Caco-2 (cell line): ENCODE measurements at regions not wholly inside any gene's neighbourhood (a gene's known extent, or its start where the extent isn't known, plus 50 kb on each side); places are given as distances from the start of the nearest gene placed in this dataset.

ENCODE experiments used
- BruUV-seq: library from RNA; stranded (reverse); fragments of 400-500 nt; replicated peaks from 2 replicates; lab custom pipeline; 2021; lab: Mats Ljungman, UMichigan
- CTCF ChIA-PET: fragments of 300-600 bp; sonication (Branson Sonifier 250); formaldehyde crosslinking; loops from one replicate; lab custom pipeline; 2022; ENCODE audit warnings: antibody characterized with exemption; lab: Charles Lee
- POLR2A ChIA-PET: fragments of 300-600 bp; sonication (Branson Sonifier 250); formaldehyde crosslinking; loops from one replicate; lab custom pipeline; 2022; ENCODE audit warnings: antibody characterized with exemption; lab: Charles Lee
- DNase-seq, 2 experiments: peaks; one replicate each; pipeline versions ENCODE4 v3.0.0 to v3.0.0-alpha.2; 2020 to 2022
- H3K27me3 ChIP-seq: replicated peaks from 2 replicates; pipeline ENCODE4 v1.6.0; 2011; ENCODE audit warnings: low read length; ENCODE audit not compliant: control insufficient read depth, insufficient read depth
- H3K36me3 ChIP-seq: 2 replicates; pipeline ENCODE4 v1.5.1; 2011; ENCODE audit warnings: low read length; ENCODE audit not compliant: control insufficient read depth, insufficient read depth
- H3K4me1 ChIP-seq: fragments of 250-450 bp; sonication (Bioruptor Pico); 2 replicates; pipeline ENCODE4 v1.5.1; 2020; ENCODE audit warnings: mild to moderate bottlenecking
- H3K4me3 ChIP-seq: 2 replicates; pipeline ENCODE4 v1.5.1; 2011; ENCODE audit warnings: low read depth, mild to moderate bottlenecking, control low read depth, low read length
- H3K9me3 ChIP-seq: fragments of 250-450 bp; sonication (Bioruptor Pico); 2 replicates; pipeline ENCODE4 v1.5.1; 2020; ENCODE audit warnings: mild to moderate bottlenecking, moderate library complexity
- H3K27ac Mint-ChIP-seq: one replicate; pipeline ENCODE4 v1.8.0; 2022; ENCODE audit warnings: mixed read lengths; ENCODE audit not compliant: unreplicated experiment
- H3K27me3 Mint-ChIP-seq: one replicate; pipeline ENCODE4 v1.8.0; 2022; ENCODE audit warnings: mixed read lengths; ENCODE audit not compliant: insufficient read depth, unreplicated experiment
- H3K36me3 Mint-ChIP-seq: one replicate; pipeline ENCODE4 v1.8.0; 2022; ENCODE audit warnings: mild to moderate bottlenecking, mixed read lengths; ENCODE audit not compliant: insufficient read depth, unreplicated experiment
- H3K4me1 Mint-ChIP-seq: one replicate; pipeline ENCODE4 v1.8.0; 2022; ENCODE audit warnings: low read depth, mixed read lengths; ENCODE audit not compliant: unreplicated experiment
- H3K4me3 Mint-ChIP-seq: one replicate; pipeline ENCODE4 v1.8.0; 2022; ENCODE audit warnings: mild to moderate bottlenecking, moderate library complexity, mixed read lengths; ENCODE audit not compliant: unreplicated experiment
- H3K9me3 Mint-ChIP-seq: one replicate; pipeline ENCODE4 v1.8.0; 2022; ENCODE audit warnings: mixed read lengths; ENCODE audit not compliant: unreplicated experiment
- CTCF ChIP-seq, 2 experiments: fragments of 200-600 bp in 1 of 2; IDR thresholded peaks; 1 replicate in 1 of 2; 2 replicates in 1 of 2; pipeline versions ENCODE4 v1.5.1 to v1.8.0; 2011 to 2022; ENCODE audit warnings: antibody characterized with exemption in 1 of 2, control low read depth in 1 of 2, inconsistent platforms in 1 of 2, low read depth in 1 of 2, low read length in 1 of 2, mild to moderate bottlenecking in 1 of 2, moderate library complexity in 1 of 2; ENCODE audit not compliant: insufficient read depth in 1 of 2, severe bottlenecking in 1 of 2, unreplicated experiment in 1 of 2
- intact Hi-C: fragments of 100-400 bp; cut with micrococcal nuclease; formaldehyde crosslinking; loops from one replicate; pipeline ENCODE4 v1.10.0; 2022; ENCODE audit not compliant: unreplicated experiment

- Mint-ChIP-seq H3K4me1 (peaks cover 8% of the 10 kb centered on the region), H3K4me3 (no peak overlapping the region), H3K27me3 (no peaks in the 10 kb centered on the region), H3K36me3 (no peaks in the 10 kb centered on the region), H3K27ac (no peak overlapping the region), H3K9me3 (peaks cover 9% of the 10 kb centered on the region)
- intact Hi-C loops, result loop anchor here (10.0 kb wide), 1 partner anchor 313 kb away; no protein-coding TSS in a partner anchor
- ChIA-PET CTCF (no interaction called here), POLR2A (no interaction called here)
- Histone ChIP-seq H3K36me3 (no peaks in the 10 kb centered on the region), H3K27me3 (no peaks in the 10 kb centered on the region), H3K4me3 (no peak overlapping the region), H3K9me3 (no peaks in the 10 kb centered on the region), H3K4me1 (peaks cover 7% of the 10 kb centered on the region; the same call in 1 of the 2 replicates)
- TF ChIP-seq CTCF (IDR thresholded peaks at IDR 0.05; ENCODE audit: insufficient read depth in 1 of 2, low read depth in 1 of 2, low read length in 1 of 2, severe bottlenecking in 1 of 2, unreplicated experiment in 1 of 2), result no peak
- no peak for DNase-seq
- no TSS peak for BruUV-seq
Observed at GRCh38 chr4:67397931-67398330, 147.4 kb downstream of the CENPC start.

GRCh38 chr4:67397031-67397430 is 148.3 kb downstream of the CENPC start:
- Mint-ChIP-seq H3K9me3 (peaks cover 9% of the 10 kb centered on the region), H3K4me1 (peaks cover 8% of the 10 kb centered on the region), H3K36me3 (no peaks in the 10 kb centered on the region), H3K27ac (no peak overlapping the region), H3K4me3 (no peak overlapping the region), H3K27me3 (no peaks in the 10 kb centered on the region)
- Histone ChIP-seq H3K9me3 (no peaks in the 10 kb centered on the region), H3K27me3 (no peaks in the 10 kb centered on the region), H3K4me1 (peaks cover 6% of the 10 kb centered on the region; the same call in 1 of the 2 replicates), H3K4me3 (no peak overlapping the region), H3K36me3 (no peaks in the 10 kb centered on the region)
- intact Hi-C loops, result loop anchor here (10.0 kb wide), 1 partner anchor 312 kb away; no protein-coding TSS in a partner anchor
- CTCF ChIA-PET, result no interaction called here
- DNase-seq, result no peak
- POLR2A ChIA-PET, result no interaction called here
- no peak for TF ChIP-seq CTCF (IDR thresholded peaks at IDR 0.05; ENCODE audit: insufficient read depth in 1 of 2, low read depth in 1 of 2, low read length in 1 of 2, severe bottlenecking in 1 of 2, unreplicated experiment in 1 of 2)
- BruUV-seq, result no TSS peak

DNA sequence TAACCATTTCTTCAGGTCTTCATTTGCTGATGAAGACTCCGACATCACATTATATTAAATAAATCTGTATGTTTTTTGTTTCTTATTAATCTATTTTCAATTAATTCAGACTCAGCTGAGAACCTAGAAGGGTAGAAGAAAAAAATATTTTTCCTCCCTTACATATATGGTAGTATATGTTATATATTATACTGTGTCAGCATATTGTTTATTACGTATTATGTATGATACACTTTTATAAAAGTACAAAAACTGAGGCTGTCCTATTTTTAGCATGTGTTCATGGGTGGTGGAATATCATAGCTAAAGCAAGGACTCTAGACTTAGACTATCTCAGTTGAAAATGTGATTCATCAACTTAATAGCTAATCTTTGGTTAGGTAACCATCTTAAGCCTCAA is 149.3 kb downstream of the CENPC start:
- Histone ChIP-seq H3K36me3 (no peaks in the 10 kb centered on the region), H3K4me3 (no peak overlapping the region), H3K27me3 (no peaks in the 10 kb centered on the region), H3K4me1 (peaks cover 6% of the 10 kb centered on the region; the same call in 1 of the 2 replicates), H3K9me3 (no peaks in the 10 kb centered on the region)
- no peaks in the 10 kb centered on the region for H3K36me3 Mint-ChIP-seq
- H3K9me3 Mint-ChIP-seq, result peaks cover 9% of the 10 kb centered on the region
- TF ChIP-seq CTCF (IDR thresholded peaks at IDR 0.05; ENCODE audit: insufficient read depth in 1 of 2, low read depth in 1 of 2, low read length in 1 of 2, severe bottlenecking in 1 of 2, unreplicated experiment in 1 of 2), result no peak
- no TSS peak for BruUV-seq
- H3K27ac Mint-ChIP-seq, result no peak overlapping the region
- DNase-seq, result no peak
- no peak overlapping the region for H3K4me3 Mint-ChIP-seq
- peaks cover 8% of the 10 kb centered on the region for H3K4me1 Mint-ChIP-seq
- POLR2A ChIA-PET, result no interaction called here
- CTCF ChIA-PET, result no interaction called here
- H3K27me3 Mint-ChIP-seq, result no peaks in the 10 kb centered on the region
- intact Hi-C loops, result loop anchor here (10.0 kb wide), 1 partner anchor 311 kb away; no protein-coding TSS in a partner anchor
